Sigmoid colon (tissue), 4 donors: ENCODE measurements at regions not wholly inside any gene's neighbourhood (a gene's known extent, or its start where the extent isn't known, plus 50 kb on each side); places are given as distances from the start of the nearest gene placed in this dataset.

ENCODE experiments used
- EP300 ChIP-seq, 4 donors: sonication (generic); formaldehyde crosslinking; IDR thresholded peaks; one replicate each; pipeline ENCODE4 v1.6.1; 2017; ENCODE audit warnings: antibody characterized with exemption in 4 of 4
- POLR2AphosphoS5 ChIP-seq, 4 donors: sonication (generic); formaldehyde crosslinking; IDR thresholded peaks; one replicate each; pipeline ENCODE4 v1.6.1; 2017; ENCODE audit warnings: antibody characterized with exemption in 4 of 4
- TF ChIP-seq, protein P1 (sequence below), 4 experiments: fragments of 450-650 bp in 3 of 4; fragments of 200-600 bp in 1 of 4; IDR thresholded peaks; one replicate each; pipeline ENCODE4 v1.5.1; 2016 to 2019; ENCODE audit warnings: antibody characterized with exemption in 4 of 4, mild to moderate bottlenecking in 3 of 4, moderate library complexity in 2 of 4

- TF ChIP-seq, protein P1, sequence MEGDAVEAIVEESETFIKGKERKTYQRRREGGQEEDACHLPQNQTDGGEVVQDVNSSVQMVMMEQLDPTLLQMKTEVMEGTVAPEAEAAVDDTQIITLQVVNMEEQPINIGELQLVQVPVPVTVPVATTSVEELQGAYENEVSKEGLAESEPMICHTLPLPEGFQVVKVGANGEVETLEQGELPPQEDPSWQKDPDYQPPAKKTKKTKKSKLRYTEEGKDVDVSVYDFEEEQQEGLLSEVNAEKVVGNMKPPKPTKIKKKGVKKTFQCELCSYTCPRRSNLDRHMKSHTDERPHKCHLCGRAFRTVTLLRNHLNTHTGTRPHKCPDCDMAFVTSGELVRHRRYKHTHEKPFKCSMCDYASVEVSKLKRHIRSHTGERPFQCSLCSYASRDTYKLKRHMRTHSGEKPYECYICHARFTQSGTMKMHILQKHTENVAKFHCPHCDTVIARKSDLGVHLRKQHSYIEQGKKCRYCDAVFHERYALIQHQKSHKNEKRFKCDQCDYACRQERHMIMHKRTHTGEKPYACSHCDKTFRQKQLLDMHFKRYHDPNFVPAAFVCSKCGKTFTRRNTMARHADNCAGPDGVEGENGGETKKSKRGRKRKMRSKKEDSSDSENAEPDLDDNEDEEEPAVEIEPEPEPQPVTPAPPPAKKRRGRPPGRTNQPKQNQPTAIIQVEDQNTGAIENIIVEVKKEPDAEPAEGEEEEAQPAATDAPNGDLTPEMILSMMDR (IDR thresholded peaks at IDR 0.05), result no peak
- no peak for TF ChIP-seq EP300 (IDR thresholded peaks at IDR 0.05)
- no peak for TF ChIP-seq POLR2AphosphoS5 (IDR thresholded peaks at IDR 0.05)
These were observed 1342.4 kb upstream of the TENM3 start for GRCh38 chr4:180900781-180901180.
